ENCODE measurements at regions not wholly inside any gene's neighbourhood (a gene's known extent, or its start where the extent isn't known, plus 50 kb on each side); places are given as distances from the start of the nearest gene placed in this dataset.

DNA sequence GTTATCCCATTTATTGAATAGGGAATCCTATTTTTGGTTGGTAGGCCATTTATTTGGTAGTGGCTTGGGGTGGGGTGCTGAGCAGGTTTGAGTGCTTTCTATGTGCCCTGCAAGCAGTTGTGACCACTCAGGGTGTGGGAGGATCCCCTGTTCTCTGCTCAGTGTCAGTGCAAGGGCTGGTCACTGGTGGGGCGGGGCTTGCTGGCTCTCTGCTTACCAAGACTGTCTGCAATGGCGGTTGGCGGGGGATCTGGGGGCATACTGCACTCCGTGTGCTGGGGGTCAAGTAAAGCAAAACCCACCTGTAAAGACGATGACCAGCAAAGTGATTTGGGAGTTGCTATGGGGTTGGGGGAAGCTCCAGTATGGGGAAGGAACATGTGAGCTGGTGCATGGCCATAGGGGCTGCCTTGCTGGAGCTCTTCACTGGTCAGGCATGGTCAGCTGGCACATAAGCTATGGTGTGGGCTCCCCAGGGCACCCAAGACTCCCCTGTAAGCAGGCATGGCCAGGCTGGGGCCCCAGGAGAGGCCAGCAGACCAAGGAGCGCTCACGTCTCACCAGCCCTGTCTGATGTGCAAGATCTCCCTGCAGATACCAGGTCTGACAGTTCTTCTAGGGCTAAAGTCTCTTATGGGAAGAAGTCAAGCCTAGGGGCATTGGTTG, 83.0 kb upstream of the GRXCR1 start:
- TF ChIP-seq POLR2AphosphoS5 (IDR thresholded peaks at IDR 0.05): no peak
- TF ChIP-seq, protein P1, sequence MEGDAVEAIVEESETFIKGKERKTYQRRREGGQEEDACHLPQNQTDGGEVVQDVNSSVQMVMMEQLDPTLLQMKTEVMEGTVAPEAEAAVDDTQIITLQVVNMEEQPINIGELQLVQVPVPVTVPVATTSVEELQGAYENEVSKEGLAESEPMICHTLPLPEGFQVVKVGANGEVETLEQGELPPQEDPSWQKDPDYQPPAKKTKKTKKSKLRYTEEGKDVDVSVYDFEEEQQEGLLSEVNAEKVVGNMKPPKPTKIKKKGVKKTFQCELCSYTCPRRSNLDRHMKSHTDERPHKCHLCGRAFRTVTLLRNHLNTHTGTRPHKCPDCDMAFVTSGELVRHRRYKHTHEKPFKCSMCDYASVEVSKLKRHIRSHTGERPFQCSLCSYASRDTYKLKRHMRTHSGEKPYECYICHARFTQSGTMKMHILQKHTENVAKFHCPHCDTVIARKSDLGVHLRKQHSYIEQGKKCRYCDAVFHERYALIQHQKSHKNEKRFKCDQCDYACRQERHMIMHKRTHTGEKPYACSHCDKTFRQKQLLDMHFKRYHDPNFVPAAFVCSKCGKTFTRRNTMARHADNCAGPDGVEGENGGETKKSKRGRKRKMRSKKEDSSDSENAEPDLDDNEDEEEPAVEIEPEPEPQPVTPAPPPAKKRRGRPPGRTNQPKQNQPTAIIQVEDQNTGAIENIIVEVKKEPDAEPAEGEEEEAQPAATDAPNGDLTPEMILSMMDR (IDR thresholded peaks at IDR 0.05): no peak
